ENCODE measurements at regions not wholly inside any gene's neighbourhood (a gene's known extent, or its start where the extent isn't known, plus 50 kb on each side); places are given as distances from the start of the nearest gene placed in this dataset.

DNA sequence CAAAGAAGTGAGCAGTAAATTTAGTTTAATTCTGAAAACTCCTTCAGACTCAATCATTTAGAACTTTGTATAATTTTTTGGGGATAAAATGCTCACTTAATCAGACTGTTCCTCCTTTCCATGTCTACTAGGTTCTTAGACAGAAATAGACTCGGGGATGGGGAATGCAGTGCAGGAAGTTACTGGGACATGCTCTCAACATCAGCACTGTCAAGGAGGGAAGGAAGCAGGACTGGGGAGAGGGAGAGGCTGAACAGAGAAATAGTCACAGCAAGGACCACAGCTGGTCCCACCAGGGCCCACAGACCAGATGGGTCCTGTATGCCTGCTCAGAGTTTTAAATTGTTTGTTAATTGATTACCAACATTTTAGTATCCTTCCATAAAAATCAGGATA is 310.1 kb upstream of the MSX2 start:
- TF ChIP-seq, protein P1, sequence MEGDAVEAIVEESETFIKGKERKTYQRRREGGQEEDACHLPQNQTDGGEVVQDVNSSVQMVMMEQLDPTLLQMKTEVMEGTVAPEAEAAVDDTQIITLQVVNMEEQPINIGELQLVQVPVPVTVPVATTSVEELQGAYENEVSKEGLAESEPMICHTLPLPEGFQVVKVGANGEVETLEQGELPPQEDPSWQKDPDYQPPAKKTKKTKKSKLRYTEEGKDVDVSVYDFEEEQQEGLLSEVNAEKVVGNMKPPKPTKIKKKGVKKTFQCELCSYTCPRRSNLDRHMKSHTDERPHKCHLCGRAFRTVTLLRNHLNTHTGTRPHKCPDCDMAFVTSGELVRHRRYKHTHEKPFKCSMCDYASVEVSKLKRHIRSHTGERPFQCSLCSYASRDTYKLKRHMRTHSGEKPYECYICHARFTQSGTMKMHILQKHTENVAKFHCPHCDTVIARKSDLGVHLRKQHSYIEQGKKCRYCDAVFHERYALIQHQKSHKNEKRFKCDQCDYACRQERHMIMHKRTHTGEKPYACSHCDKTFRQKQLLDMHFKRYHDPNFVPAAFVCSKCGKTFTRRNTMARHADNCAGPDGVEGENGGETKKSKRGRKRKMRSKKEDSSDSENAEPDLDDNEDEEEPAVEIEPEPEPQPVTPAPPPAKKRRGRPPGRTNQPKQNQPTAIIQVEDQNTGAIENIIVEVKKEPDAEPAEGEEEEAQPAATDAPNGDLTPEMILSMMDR (IDR thresholded peaks at IDR 0.05; ENCODE audit: insufficient read depth, low read length): no peak
- TF ChIP-seq POLR2AphosphoS5 (IDR thresholded peaks at IDR 0.05; ENCODE audit: low read depth): no peak
